HG03432 (cell line): ENCODE measurements at regions not wholly inside any gene's neighbourhood (a gene's known extent, or its start where the extent isn't known, plus 50 kb on each side); places are given as distances from the start of the nearest gene placed in this dataset.

ENCODE experiments used
- ATAC-seq: cut with Tn5 transposase; IDR thresholded peaks from one replicate; pipeline ENCODE4 v1.9.1; 2021; ENCODE audit warnings: mild to moderate bottlenecking, moderate library complexity; ENCODE audit not compliant: unreplicated experiment

GRCh38 chr5:35284364-35284763, 54.1 kb upstream of the PRLR start:
- no peak for ATAC-seq

DNA sequence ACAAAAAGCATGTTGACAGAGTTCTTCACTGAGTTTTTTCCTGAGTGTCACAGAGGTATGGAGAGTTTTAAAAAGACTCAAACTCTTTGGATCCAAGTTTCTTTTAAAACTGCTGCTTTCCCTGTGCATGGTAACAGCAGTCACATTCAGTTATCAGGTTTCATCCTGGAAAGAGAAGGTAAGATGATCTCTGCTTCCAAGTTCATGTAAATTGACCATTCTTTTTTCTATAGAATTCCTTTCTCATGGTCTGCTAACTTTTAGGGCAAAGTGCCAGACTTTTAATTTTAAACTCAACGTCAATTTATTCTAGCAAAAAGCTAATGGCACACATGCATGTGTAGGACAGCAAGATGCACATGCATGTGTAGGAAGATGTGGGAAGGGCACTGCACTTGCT, 52.5 kb upstream of the PRLR start:
- ATAC-seq, result no peak

- no peak for ATAC-seq
Observed at GRCh38 chr5:35281613-35282012, 51.3 kb upstream of the PRLR start.
